Pancreas (tissue), 10 donors: ENCODE measurements at regions not wholly inside any gene's neighbourhood (a gene's known extent, or its start where the extent isn't known, plus 50 kb on each side); places are given as distances from the start of the nearest gene placed in this dataset.
"Not testable (repeated sequence)": the region's sequence is repeated elsewhere in the genome, so short reads cannot be mapped to it uniquely, and the experiment has no call there.

Experiments used
- ATAC-seq, 4 donors: fragments of 200-7000 bp; cut with Tn5 transposase; one replicate each; pipeline versions ENCODE4 v1.8.0 to v1.9.1; 2020; ENCODE audit warnings: mild to moderate bottlenecking in 4 of 4, moderate library complexity in 4 of 4
- DNase-seq, 6 donors: peaks; one replicate each; pipeline ENCODE4 v3.0.0-alpha.2; 2020
- FAIRE-seq: peaks from 2 replicates; lab custom pipeline; 2012; peaks lifted over from hg19 to GRCh38; lab: Jason Lieb, UNC
- H3K27ac ChIP-seq, 4 donors: fragments of 200-600 bp; sonication (generic); 1 replicate in 3 of 4; 2 replicates in 1 of 4; pipeline versions ENCODE4 v1.5.0 to v1.8.0; 2020
- H3K27me3 ChIP-seq, 4 donors: fragments of 200-600 bp; one replicate each; pipeline ENCODE4 v1.8.0; 2021
- H3K36me3 ChIP-seq, 3 donors: fragments of 200-600 bp; sonication (generic) in 1 of 3; one replicate each; pipeline versions ENCODE4 v1.5.0 to v1.8.0; 2020 to 2021
- H3K4me1 ChIP-seq, 3 donors: fragments of 200-600 bp; one replicate each; pipeline ENCODE4 v1.8.0; 2021
- H3K4me3 ChIP-seq, 4 donors: fragments of 200-600 bp; sonication (generic) in 2 of 4; one replicate each; pipeline versions ENCODE4 v1.5.0 to v1.8.0; 2020 to 2021
- H3K9me3 ChIP-seq, 4 donors: fragments of 200-600 bp; one replicate each; pipeline ENCODE4 v1.8.0; 2021
- CTCF ChIP-seq, 4 donors: fragments of 200-600 bp; sonication (generic) in 3 of 4; IDR thresholded peaks; one replicate each; pipeline versions ENCODE4 v1.5.0 to v1.8.0; 2021; ENCODE audit warnings: antibody characterized with exemption in 4 of 4
- WGBS, 2 donors: extraction: QIAGEN DNeasy Blood & Tissue Kit; methylation state at CpG; one replicate each; pipeline ENCODE4 v1.1.7; 2013; 5-methylcytosine and 5-hydroxymethylcytosine counted together
- intact Hi-C, 3 donors: fragments of 100-400 bp; cut with DNase I; formaldehyde crosslinking; loops; one replicate each; pipeline versions ENCODE4 v1.11.1 to v1.14.2; 2022
- donor health status: healthy with polysubstance abuse.
- donor health status: DM: no; HTN: no; CAD: no; lungs with moderate emphysema.
- donor health status: DM: no; HTN: no; CAD: no.
- donor health status: control.
- donor health status: control.
- donor health status: Bipolar disorder and iron deficiency.
- donor health status: DM: yes; HTN: yes; CAD: no.
- donor health status: DM: no; HTN: no; CAD: no.
- donor health status: DM: no; HTN: no; CAD: no.
- donor health status: DM: yes; HTN: yes; CAD: no.

GRCh38 chrX:83077606-83078005 lies 430.5 kb upstream of the POU3F4 start:
- no peak for FAIRE-seq
- 46 to 50% methylated on average over 1 of the region's 1 CpG for WGBS, 2 donors
- Histone ChIP-seq H3K27ac (no peak overlapping the region), H3K4me3 (no peak overlapping the region), H3K4me1 (no peaks in the 10 kb centered on the region), H3K36me3 (no peaks in the 10 kb centered on the region), H3K9me3 (no peaks in the 10 kb centered on the region), H3K27me3 (no peaks in the 10 kb centered on the region)
- intact Hi-C loops: no loop called here
- no peak for ATAC-seq
- DNase-seq: no peak
- TF ChIP-seq CTCF (IDR thresholded peaks at IDR 0.05): no peak

GRCh38 chrX:83101961-83102360 lies 406.1 kb upstream of the POU3F4 start:
- Histone ChIP-seq H3K4me3 (no peak overlapping the region), H3K9me3 (no peaks in the 10 kb centered on the region), H3K27ac (no peak overlapping the region), H3K36me3 (no peaks in the 10 kb centered on the region), H3K27me3 (peaks cover 0 to 3% (median 0%) of the 10 kb centered on the region in 4 donors), H3K4me1 (no peaks in the 10 kb centered on the region)
- no peak for DNase-seq
- 77 to 95% methylated on average over 2 of the region's 2 CpGs for WGBS, 2 donors
- TF ChIP-seq CTCF (IDR thresholded peaks at IDR 0.05): no peak
- FAIRE-seq: no peak
- ATAC-seq: no peak
- intact Hi-C loops: no loop called here

GRCh38 chrX:83108278-83108677 lies 399.8 kb upstream of the POU3F4 start:
- FAIRE-seq (no peak), ATAC-seq (no peak), DNase-seq (no peak)
- TF ChIP-seq CTCF (IDR thresholded peaks at IDR 0.05): no peak
- Histone ChIP-seq H3K9me3 (no peaks in the 10 kb centered on the region), H3K4me1 (no peaks in the 10 kb centered on the region), H3K36me3 (no peaks in the 10 kb centered on the region), H3K27ac (no peak overlapping the region), H3K27me3 (no peaks in the 10 kb centered on the region), H3K4me3 (no peak overlapping the region)
- intact Hi-C loops: no loop called here
- WGBS, 2 donors: 53 to 62% methylated on average over 1 of the region's 1 CpG

GRCh38 chrX:83145876-83146275 lies 362.2 kb upstream of the POU3F4 start:
- FAIRE-seq (no peak), ATAC-seq (no peak), DNase-seq (no peak)
- TF ChIP-seq CTCF (IDR thresholded peaks at IDR 0.05): no peak
- Histone ChIP-seq H3K27ac (no peak overlapping the region), H3K4me3 (no peak overlapping the region), H3K9me3 (no peaks in the 10 kb centered on the region), H3K27me3 (no peaks in the 10 kb centered on the region), H3K4me1 (no peaks in the 10 kb centered on the region), H3K36me3 (no peaks in the 10 kb centered on the region)
- intact Hi-C loops: no loop called here
- WGBS, 2 donors: 36 to 40% methylated on average over 5 of the region's 5 CpGs

GRCh38 chrX:83160096-83160495 lies 348.0 kb upstream of the POU3F4 start:
- Histone ChIP-seq H3K27me3 (no peaks in the 10 kb centered on the region), H3K9me3 (no peaks in the 10 kb centered on the region), H3K4me3 (no peak overlapping the region), H3K4me1 (no peaks in the 10 kb centered on the region), H3K27ac (no peak overlapping the region), H3K36me3 (no peaks in the 10 kb centered on the region)
- ATAC-seq (no peak), FAIRE-seq (no peak), DNase-seq (no peak)
- 13 to 22% methylated on average over 4 of the region's 4 CpGs for WGBS, 2 donors
- intact Hi-C loops: no loop called here
- no peak for TF ChIP-seq CTCF (IDR thresholded peaks at IDR 0.05)

GRCh38 chrX:83164063-83164462 lies 344.0 kb upstream of the POU3F4 start:
- H3K9me3 ChIP-seq, H3K36me3 ChIP-seq, ATAC-seq, FAIRE-seq, H3K4me3 ChIP-seq, H3K4me1 ChIP-seq, DNase-seq, H3K27me3 ChIP-seq, H3K27ac ChIP-seq, intact Hi-C loops: not testable (repeated sequence)
- 69 to 77% methylated on average over 5 of the region's 5 CpGs for whole genome bisulfite sequencing, 2 donors
